Esophagus muscularis mucosa (tissue), 4 donors: ENCODE measurements at regions not wholly inside any gene's neighbourhood (a gene's known extent, or its start where the extent isn't known, plus 50 kb on each side); places are given as distances from the start of the nearest gene placed in this dataset.

Experiments
- DNase-seq: peaks from one replicate; pipeline ENCODE4 v3.0.0-alpha.2; 2017; ENCODE audit errors: extremely low spot score
- H3K27ac ChIP-seq, 4 donors: fragments of 200-600 bp; sonication (generic); replicated peaks in 1 of 4; 1 replicate in 3 of 4; 2 replicates in 1 of 4; pipeline ENCODE4 v1.5.1; 2016 to 2019; ENCODE audit warnings: mild to moderate bottlenecking in 1 of 4
- H3K27me3 ChIP-seq, 4 donors: fragments of 200-600 bp; sonication (generic); one replicate each; pipeline versions ENCODE4 v1.5.1 to v1.6.0; 2016 to 2019
- H3K36me3 ChIP-seq, 4 donors: fragments of 200-600 bp; sonication (generic); one replicate each; pipeline ENCODE4 v1.5.1; 2016 to 2019
- H3K4me1 ChIP-seq, 4 donors: fragments of 200-600 bp; sonication (generic); one replicate each; pipeline ENCODE4 v1.5.1; 2016 to 2019
- H3K4me3 ChIP-seq, 4 donors: fragments of 200-600 bp; sonication (generic); 1 replicate in 2 of 4; 2 replicates in 2 of 4; pipeline ENCODE4 v1.5.1; 2016 to 2019; ENCODE audit warnings: mild to moderate bottlenecking in 4 of 4, moderate library complexity in 1 of 4
- H3K9me3 ChIP-seq, 4 donors: fragments of 200-600 bp; sonication (generic); 1 replicate in 3 of 4; 2 replicates in 1 of 4; pipeline ENCODE4 v1.5.1; 2016 to 2019
- EP300 ChIP-seq: sonication (generic); formaldehyde crosslinking; IDR thresholded peaks from one replicate; pipeline ENCODE4 v1.6.1; 2017; ENCODE audit warnings: antibody characterized with exemption
- POLR2A ChIP-seq: fragments of 450-650 bp; IDR thresholded peaks from one replicate; pipeline ENCODE4 v1.6.1; 2017; ENCODE audit warnings: antibody characterized with exemption, moderate library complexity, mild to moderate bottlenecking, low read depth
- POLR2AphosphoS5 ChIP-seq, 2 donors: sonication (generic); formaldehyde crosslinking; IDR thresholded peaks; one replicate each; pipeline ENCODE4 v1.6.1; 2017; ENCODE audit warnings: antibody characterized with exemption in 2 of 2
- WGBS: methylation state at CpG from one replicate; pipeline ENCODE4 v1.1.5; 2018; 5-methylcytosine and 5-hydroxymethylcytosine counted together
- intact Hi-C: fragments of 100-400 bp; cut with DNase I; formaldehyde crosslinking; loops from one replicate; pipeline ENCODE4 v1.15.1; 2023
- TF ChIP-seq, protein P1 (sequence below), 3 experiments: fragments of 200-600 bp in 2 of 3; fragments of 450-650 bp in 1 of 3; sonication (generic) in 2 of 3; IDR thresholded peaks; one replicate each; pipeline ENCODE4 v1.5.1; 2017 to 2019; ENCODE audit warnings: antibody characterized with exemption in 3 of 3, mild to moderate bottlenecking in 2 of 3, moderate library complexity in 1 of 3

DNA sequence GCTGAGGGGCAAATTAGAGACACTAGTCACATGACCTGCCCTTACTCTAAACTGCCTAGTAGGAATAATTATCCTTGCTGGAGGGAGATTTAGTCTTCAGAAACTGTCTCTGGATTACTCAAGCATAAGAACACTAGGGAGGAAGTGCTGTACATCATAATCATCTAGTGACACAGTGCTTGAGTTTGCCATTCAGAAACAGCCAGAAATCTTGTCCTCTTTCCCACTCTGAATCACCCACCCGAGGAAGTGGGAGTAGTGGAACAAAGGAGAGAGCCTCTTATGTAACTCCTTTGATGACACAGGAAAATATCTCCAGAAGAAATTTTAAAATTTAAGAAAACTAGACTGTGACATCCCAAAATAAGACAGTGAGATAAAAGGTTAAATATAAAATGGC, 69.3 kb upstream of the PCDH19 start:
- WGBS: 65% methylated on average over 1 of the region's 1 CpG
- H3K27ac ChIP-seq: no peak overlapping the region

DNA sequence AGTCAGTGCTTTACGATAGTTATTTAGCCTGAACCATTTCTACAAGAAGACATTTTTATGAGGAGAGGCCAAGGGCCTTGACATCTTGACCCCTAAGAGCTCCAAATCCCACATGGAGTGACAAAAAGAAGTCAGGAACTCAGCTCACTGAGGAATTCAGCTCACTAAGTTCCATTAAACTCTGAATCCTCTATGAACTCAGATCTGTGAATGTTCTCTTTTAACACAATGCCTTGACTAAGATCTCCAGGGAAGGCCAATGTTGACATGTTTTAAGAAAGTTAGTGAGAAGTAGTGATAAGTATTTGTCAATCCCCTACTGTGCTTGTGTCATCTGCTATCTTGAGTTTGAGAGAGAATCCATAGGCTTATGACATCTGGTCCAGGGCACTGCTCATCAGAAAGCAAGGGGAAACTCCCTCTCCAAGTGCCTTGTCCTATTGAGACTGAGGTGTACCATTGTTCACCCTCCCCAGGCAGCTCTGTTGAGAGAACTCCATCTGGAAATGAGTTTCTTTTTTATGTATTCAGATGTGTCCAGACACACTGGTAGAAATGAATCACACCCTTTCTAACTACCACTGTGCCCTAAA, 68.7 kb upstream of the PCDH19 start:
- intact Hi-C loops: no loop called here
- no peak overlapping the region for H3K4me3 ChIP-seq
- DNase-seq: no peak
- H3K9me3 ChIP-seq: no peaks in the 10 kb centered on the region
- no peak for TF ChIP-seq EP300
- no peak for TF ChIP-seq POLR2A
- TF ChIP-seq, protein P1, sequence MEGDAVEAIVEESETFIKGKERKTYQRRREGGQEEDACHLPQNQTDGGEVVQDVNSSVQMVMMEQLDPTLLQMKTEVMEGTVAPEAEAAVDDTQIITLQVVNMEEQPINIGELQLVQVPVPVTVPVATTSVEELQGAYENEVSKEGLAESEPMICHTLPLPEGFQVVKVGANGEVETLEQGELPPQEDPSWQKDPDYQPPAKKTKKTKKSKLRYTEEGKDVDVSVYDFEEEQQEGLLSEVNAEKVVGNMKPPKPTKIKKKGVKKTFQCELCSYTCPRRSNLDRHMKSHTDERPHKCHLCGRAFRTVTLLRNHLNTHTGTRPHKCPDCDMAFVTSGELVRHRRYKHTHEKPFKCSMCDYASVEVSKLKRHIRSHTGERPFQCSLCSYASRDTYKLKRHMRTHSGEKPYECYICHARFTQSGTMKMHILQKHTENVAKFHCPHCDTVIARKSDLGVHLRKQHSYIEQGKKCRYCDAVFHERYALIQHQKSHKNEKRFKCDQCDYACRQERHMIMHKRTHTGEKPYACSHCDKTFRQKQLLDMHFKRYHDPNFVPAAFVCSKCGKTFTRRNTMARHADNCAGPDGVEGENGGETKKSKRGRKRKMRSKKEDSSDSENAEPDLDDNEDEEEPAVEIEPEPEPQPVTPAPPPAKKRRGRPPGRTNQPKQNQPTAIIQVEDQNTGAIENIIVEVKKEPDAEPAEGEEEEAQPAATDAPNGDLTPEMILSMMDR (IDR thresholded peaks at IDR 0.05): no peak
- no peak for TF ChIP-seq POLR2AphosphoS5 (IDR thresholded peaks at IDR 0.05)
- H3K27me3 ChIP-seq: no peaks in the 10 kb centered on the region
- H3K4me1 ChIP-seq: no peaks in the 10 kb centered on the region
- WGBS: 80% methylated on average over 1 of the region's 1 CpG
- no peak overlapping the region for H3K27ac ChIP-seq
- H3K36me3 ChIP-seq: no peaks in the 10 kb centered on the region

More for the DNA sequence above, 69.3 kb upstream of the PCDH19 start:
- DNase-seq: no peak
- Histone ChIP-seq H3K4me3 (no peak overlapping the region), H3K9me3 (no peaks in the 10 kb centered on the region), H3K36me3 (no peaks in the 10 kb centered on the region), H3K27me3 (no peaks in the 10 kb centered on the region), H3K4me1 (no peaks in the 10 kb centered on the region)
- TF ChIP-seq EP300 (no peak), POLR2A (no peak), POLR2AphosphoS5 (IDR thresholded peaks at IDR 0.05) (no peak)
- TF ChIP-seq, protein P1 (IDR thresholded peaks at IDR 0.05): no peak
- intact Hi-C loops: no loop called here

DNA sequence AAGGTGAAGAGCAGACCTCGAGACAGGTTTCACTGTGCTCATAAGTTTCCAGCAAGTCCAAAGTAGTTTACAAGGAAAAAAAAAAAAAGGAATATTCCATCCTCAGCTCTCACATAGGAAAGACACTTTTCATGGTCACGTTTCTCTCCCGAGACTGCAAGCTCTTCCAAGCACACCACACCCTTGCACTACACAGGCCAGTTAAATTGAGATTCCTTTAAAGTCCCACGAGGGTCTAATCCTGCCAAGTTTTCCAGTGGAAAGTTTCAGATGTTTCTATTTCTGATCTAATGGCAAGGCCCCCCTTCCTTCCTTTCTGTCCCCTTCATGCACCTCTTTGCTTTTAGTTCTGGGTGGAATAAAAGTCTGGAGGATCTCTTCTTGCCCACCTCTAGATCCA, 67.9 kb upstream of the PCDH19 start:
- H3K27me3 ChIP-seq: no peaks in the 10 kb centered on the region
- H3K27ac ChIP-seq: no peak overlapping the region
- intact Hi-C loops: no loop called here
- no peaks in the 10 kb centered on the region for H3K4me1 ChIP-seq
- DNase-seq: no peak
- H3K36me3 ChIP-seq: no peaks in the 10 kb centered on the region
- WGBS: 47% methylated on average over 4 of the region's 4 CpGs
- no peak overlapping the region for H3K4me3 ChIP-seq
- no peaks in the 10 kb centered on the region for H3K9me3 ChIP-seq
- TF ChIP-seq POLR2A (no peak), EP300 (no peak), POLR2AphosphoS5 (IDR thresholded peaks at IDR 0.05) (no peak)
- TF ChIP-seq, protein P1 (IDR thresholded peaks at IDR 0.05): no peak

DNA sequence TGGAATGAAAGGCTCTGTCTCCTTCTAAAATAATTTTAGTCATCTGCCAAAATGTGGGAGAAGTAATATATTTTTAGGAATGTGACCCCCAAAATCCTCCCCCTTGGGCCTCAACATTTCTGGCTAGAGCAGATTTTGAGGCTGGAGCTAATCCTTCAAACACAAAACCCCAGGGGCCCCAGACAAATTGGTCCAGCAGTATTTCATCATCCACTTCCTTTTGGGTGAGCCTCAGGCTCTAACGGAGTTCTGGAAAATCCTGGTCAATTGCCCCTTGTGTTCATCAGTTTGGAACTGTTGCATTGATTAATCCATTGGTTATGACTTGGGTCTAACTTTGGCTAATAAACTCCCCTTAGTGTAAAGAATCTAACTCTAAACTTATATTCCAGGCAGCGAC, 67.4 kb upstream of the PCDH19 start:
- WGBS: 37% methylated on average over 2 of the region's 2 CpGs
- intact Hi-C loops: no loop called here
- Histone ChIP-seq H3K27me3 (no peaks in the 10 kb centered on the region), H3K4me3 (no peak overlapping the region), H3K36me3 (no peaks in the 10 kb centered on the region), H3K27ac (no peak overlapping the region), H3K9me3 (no peaks in the 10 kb centered on the region), H3K4me1 (no peaks in the 10 kb centered on the region)
- TF ChIP-seq POLR2A (no peak), POLR2AphosphoS5 (IDR thresholded peaks at IDR 0.05) (no peak), EP300 (no peak)
- TF ChIP-seq, protein P1 (IDR thresholded peaks at IDR 0.05): no peak
- DNase-seq: no peak
